ENCODE measurements at regions not wholly inside any gene's neighbourhood (a gene's known extent, or its start where the extent isn't known, plus 50 kb on each side); places are given as distances from the start of the nearest gene placed in this dataset.

DNA sequence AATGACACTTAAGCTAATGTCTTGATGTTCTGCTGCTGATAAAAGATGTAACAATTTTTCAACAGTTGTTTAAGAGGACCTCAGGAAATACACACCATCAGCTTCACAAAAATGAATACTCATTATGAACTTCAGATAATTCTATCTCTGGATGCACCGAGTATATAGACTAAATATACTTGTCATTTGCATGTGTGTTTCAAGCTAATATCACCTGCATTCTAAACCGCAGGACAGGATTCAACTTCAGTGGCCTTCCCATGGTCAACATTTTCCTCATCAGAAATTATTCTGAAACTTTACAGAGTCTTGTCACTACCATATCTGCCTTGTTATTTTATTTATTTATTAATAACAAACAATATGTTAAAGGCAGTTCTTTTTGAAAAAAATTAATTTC lies 717.0 kb upstream of the CCDC179 start:
- Histone ChIP-seq H3K27ac (no peak overlapping the region), H3K36me3 (no peaks in the 10 kb centered on the region), H3K27me3 (no peaks in the 10 kb centered on the region), H3K4me1 (no peaks in the 10 kb centered on the region), H3K9me3 (no peaks in the 10 kb centered on the region), H3K4me3 (no peak overlapping the region)
- TF ChIP-seq POLR2A (IDR thresholded peaks at IDR 0.05): no peak
- TF ChIP-seq POLR2AphosphoS5 (IDR thresholded peaks at IDR 0.05; ENCODE audit: insufficient read depth in 1 of 2, low read depth in 1 of 2): no peak
- TF ChIP-seq, protein P1, sequence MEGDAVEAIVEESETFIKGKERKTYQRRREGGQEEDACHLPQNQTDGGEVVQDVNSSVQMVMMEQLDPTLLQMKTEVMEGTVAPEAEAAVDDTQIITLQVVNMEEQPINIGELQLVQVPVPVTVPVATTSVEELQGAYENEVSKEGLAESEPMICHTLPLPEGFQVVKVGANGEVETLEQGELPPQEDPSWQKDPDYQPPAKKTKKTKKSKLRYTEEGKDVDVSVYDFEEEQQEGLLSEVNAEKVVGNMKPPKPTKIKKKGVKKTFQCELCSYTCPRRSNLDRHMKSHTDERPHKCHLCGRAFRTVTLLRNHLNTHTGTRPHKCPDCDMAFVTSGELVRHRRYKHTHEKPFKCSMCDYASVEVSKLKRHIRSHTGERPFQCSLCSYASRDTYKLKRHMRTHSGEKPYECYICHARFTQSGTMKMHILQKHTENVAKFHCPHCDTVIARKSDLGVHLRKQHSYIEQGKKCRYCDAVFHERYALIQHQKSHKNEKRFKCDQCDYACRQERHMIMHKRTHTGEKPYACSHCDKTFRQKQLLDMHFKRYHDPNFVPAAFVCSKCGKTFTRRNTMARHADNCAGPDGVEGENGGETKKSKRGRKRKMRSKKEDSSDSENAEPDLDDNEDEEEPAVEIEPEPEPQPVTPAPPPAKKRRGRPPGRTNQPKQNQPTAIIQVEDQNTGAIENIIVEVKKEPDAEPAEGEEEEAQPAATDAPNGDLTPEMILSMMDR (IDR thresholded peaks at IDR 0.05): no peak
- intact Hi-C loops (cut with DNase I): no loop called here
- no peak for DNase-seq (ENCODE audit: extremely low spot score in 2 of 2)

DNA sequence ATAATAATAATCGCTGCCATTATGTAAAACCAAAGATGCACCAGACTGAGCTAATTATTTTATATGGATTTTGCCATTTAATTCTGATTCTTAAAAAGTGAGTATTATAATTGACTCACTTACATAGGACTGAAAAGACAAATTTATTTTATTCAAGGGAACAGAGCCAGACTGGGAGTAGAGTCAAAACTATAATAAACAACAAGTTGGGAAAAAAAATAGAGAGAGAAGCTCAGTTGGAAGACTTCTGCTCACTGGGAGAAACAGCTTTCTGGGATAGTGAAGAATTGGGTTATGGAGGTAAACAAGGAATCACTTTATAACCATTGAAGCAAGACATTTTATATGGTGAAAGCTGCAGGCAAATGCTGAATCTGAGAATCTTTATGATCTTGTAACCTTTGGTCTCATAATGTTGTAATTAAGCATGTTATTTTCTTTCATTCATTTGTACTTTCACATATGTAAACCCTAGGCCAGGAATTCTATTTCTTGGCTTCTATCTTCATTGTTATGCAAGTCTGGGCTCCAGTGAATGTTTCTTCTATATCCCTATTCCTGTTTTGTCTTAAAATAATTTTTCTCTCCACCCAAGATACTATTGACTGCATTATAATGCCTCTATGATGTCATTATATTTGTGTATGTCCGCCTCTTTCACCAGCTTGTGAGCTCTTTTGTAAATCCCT lies 725.3 kb upstream of the CCDC179 start:
- H3K36me3 ChIP-seq: no peaks in the 10 kb centered on the region
- no peaks in the 10 kb centered on the region for H3K4me1 ChIP-seq
- H3K9me3 ChIP-seq: no peaks in the 10 kb centered on the region
- H3K27ac ChIP-seq: no peak overlapping the region
- intact Hi-C loops (cut with DNase I): no loop called here
- TF ChIP-seq POLR2AphosphoS5 (IDR thresholded peaks at IDR 0.05; ENCODE audit: insufficient read depth in 1 of 2, low read depth in 1 of 2): no peak
- TF ChIP-seq, protein P1 (IDR thresholded peaks at IDR 0.05): no peak
- TF ChIP-seq POLR2A (IDR thresholded peaks at IDR 0.05): no peak
- no peak overlapping the region for H3K4me3 ChIP-seq
- H3K27me3 ChIP-seq: no peaks in the 10 kb centered on the region
- DNase-seq (ENCODE audit: extremely low spot score in 2 of 2): no peak

DNA sequence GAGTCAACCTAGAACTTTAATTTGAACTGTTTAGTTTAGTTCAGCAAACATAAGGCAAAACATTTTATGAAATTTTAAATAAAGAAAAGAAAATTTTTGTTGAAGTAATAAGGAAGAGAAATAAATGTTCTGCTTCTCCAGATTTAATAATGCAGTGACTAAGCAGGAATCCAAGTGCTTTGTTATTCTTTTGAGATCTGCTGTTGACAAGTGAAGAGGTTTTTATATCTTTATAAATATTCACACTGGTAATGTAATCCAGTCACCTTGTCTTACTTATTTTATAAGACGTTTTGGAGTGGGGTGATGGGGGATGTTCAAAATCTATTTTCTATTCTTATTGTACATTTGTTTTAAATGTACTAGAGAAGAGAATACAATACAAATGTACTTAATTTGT lies 725.9 kb upstream of the CCDC179 start:
- Histone ChIP-seq H3K9me3 (no peaks in the 10 kb centered on the region), H3K27ac (no peak overlapping the region), H3K4me1 (no peaks in the 10 kb centered on the region), H3K27me3 (no peaks in the 10 kb centered on the region), H3K4me3 (no peak overlapping the region), H3K36me3 (no peaks in the 10 kb centered on the region)
- no peak for DNase-seq (ENCODE audit: extremely low spot score in 2 of 2)
- intact Hi-C loops (cut with DNase I): no loop called here
- TF ChIP-seq POLR2A (IDR thresholded peaks at IDR 0.05) (no peak), POLR2AphosphoS5 (IDR thresholded peaks at IDR 0.05; ENCODE audit: insufficient read depth in 1 of 2, low read depth in 1 of 2) (no peak)
- TF ChIP-seq, protein P1 (IDR thresholded peaks at IDR 0.05): no peak

DNA sequence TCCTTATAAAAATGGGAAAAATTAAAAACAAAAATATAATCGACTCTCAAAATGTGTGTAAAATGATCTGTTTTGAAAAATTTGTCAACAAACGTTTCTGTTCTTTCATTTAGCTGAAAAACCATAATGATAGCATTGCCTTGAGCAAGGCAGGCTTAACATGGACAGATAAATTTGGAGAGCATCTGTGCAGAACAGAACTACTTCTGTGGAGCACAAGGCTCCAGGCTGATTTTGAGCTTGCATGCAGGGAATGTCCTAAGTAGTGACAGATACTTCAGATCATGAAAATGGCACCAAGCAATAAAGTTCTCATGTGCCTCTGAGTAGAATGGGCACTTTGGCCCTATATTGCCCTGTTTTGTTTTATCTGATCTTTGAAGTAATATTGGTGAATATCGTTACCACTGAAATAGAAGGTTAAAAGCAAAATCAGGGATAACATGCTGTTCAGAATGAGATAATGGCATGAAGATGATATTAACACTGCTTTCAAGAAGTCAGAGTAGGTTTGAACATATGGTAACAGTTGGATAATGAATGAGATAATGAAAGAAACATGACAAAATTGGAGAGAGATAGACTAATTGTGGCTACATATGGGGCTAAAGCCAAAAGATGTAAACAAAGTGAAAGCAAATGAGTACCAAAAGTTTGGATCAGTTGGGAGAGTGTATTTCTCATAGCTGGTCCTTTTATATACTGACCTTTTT lies 730.5 kb upstream of the CCDC179 start:
- no peak for DNase-seq (ENCODE audit: extremely low spot score in 2 of 2)
- H3K36me3 ChIP-seq: no peaks in the 10 kb centered on the region
- no peaks in the 10 kb centered on the region for H3K4me1 ChIP-seq
- no peak overlapping the region for H3K4me3 ChIP-seq
- no peak overlapping the region for H3K27ac ChIP-seq
- H3K9me3 ChIP-seq: no peaks in the 10 kb centered on the region
- no peaks in the 10 kb centered on the region for H3K27me3 ChIP-seq
- TF ChIP-seq, protein P1 (IDR thresholded peaks at IDR 0.05): no peak
- TF ChIP-seq POLR2A (IDR thresholded peaks at IDR 0.05) (no peak), POLR2AphosphoS5 (IDR thresholded peaks at IDR 0.05; ENCODE audit: insufficient read depth in 1 of 2, low read depth in 1 of 2) (no peak)
- intact Hi-C loops (cut with DNase I): no loop called here

DNA sequence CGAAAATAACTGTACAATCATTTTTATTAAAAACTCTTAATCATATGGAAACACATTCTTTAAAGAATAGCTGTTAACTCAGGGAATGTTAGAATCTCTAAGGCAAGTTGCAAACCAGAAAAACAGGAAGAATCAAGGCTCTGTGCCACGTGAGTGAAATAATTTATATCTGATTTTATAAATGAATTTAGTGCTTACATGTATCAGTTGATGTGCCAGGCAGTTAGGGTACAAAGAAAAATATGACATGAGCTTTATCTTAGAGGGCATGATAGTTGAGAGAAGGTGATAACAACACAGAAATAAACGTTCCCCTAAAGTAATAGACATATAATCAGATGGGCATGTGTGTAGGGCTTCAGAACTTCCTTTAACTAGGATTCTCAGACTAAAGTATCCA lies 734.5 kb upstream of the CCDC179 start:
- TF ChIP-seq, protein P1 (IDR thresholded peaks at IDR 0.05): no peak
- no peak for TF ChIP-seq POLR2A (IDR thresholded peaks at IDR 0.05)
- TF ChIP-seq POLR2AphosphoS5 (IDR thresholded peaks at IDR 0.05; ENCODE audit: insufficient read depth in 1 of 2, low read depth in 1 of 2): no peak
- no peaks in the 10 kb centered on the region for H3K4me1 ChIP-seq
- H3K9me3 ChIP-seq: no peaks in the 10 kb centered on the region
- intact Hi-C loops (cut with DNase I): no loop called here
- H3K4me3 ChIP-seq: no peak overlapping the region
- no peak for DNase-seq (ENCODE audit: extremely low spot score in 2 of 2)
- H3K36me3 ChIP-seq: no peaks in the 10 kb centered on the region
- H3K27me3 ChIP-seq: no peaks in the 10 kb centered on the region
- no peak overlapping the region for H3K27ac ChIP-seq
